ENCODE measurements at regions not wholly inside any gene's neighbourhood (a gene's known extent, or its start where the extent isn't known, plus 50 kb on each side); places are given as distances from the start of the nearest gene placed in this dataset.
A peak's percentile ranks its signal among the peaks of the same experiment; 100 is the strongest.

GRCh38 chr2:23283653-23284052 lies 101.3 kb upstream of the KLHL29 start:
- BruUV-seq (replicated peaks), result no TSS peak
- no peak overlapping the region for H3K14ac ChIP-seq (replicated peaks; ENCODE audit: low read depth, low read length)
- H2AFZ ChIP-seq (replicated peaks; ENCODE audit: low read length, poor library complexity), result no peak overlapping the region
- no peaks in the 10 kb centered on the region for H4K20me1 ChIP-seq (ENCODE audit: insufficient read depth, low read length)
- H3K9ac ChIP-seq (ENCODE audit: low read depth, low read length), result no peak overlapping the region
- peaks cover 9% of the 10 kb centered on the region for H3K4me1 ChIP-seq (ENCODE audit: control insufficient read depth, insufficient read depth, low read length)
- H4K91ac ChIP-seq (ENCODE audit: insufficient read depth, low read depth, low read length), result no peak overlapping the region
- intact Hi-C loops (cut with micrococcal nuclease) (no loop called here), dilution Hi-C loops (cut with HindIII; ENCODE audit: low sequenced_read_pairs, unreplicated experiment) (no loop called here), in situ Hi-C loops (cut with MboI; ENCODE audit: low sequenced_read_pairs) (no loop called here)
- H3K4ac ChIP-seq (ENCODE audit: low read depth, low read length), result no peak overlapping the region
- H3K56ac ChIP-seq (ENCODE audit: extremely low read depth, insufficient read depth, low read length), result no peak overlapping the region
- no peaks in the 10 kb centered on the region for H3K9me3 ChIP-seq (ENCODE audit: control insufficient read depth, insufficient read depth, low read length)
- H2AK9ac ChIP-seq (replicated peaks; ENCODE audit: low read depth, low read length, poor library complexity), result no peak overlapping the region
- H2BK15ac ChIP-seq (ENCODE audit: low read depth, low read length), result no peak overlapping the region
- H3K36me3 ChIP-seq (ENCODE audit: control insufficient read depth, insufficient read depth, low read length), result no peaks in the 10 kb centered on the region
- H2BK20ac ChIP-seq (ENCODE audit: low read depth, low read length), result no peak overlapping the region
- CTCF ChIA-PET, result no interaction called here
- no peak overlapping the region for H3K27ac ChIP-seq (ENCODE audit: insufficient read depth, low read length)
- H3K9me1 ChIP-seq (ENCODE audit: insufficient read depth, low read length), result peaks cover 7% of the 10 kb centered on the region; the same call in 1 of the 2 replicates
- H4K5ac ChIP-seq (ENCODE audit: low read depth, low read length), result no peak overlapping the region
- H3K4me3 ChIP-seq (ENCODE audit: insufficient read depth, low read depth, low read length), result no peak overlapping the region
- H4K8ac ChIP-seq (ENCODE audit: low read depth in 2 of 2, low read length in 2 of 2), result no peak overlapping the region
- no peaks in the 10 kb centered on the region for H3K79me1 ChIP-seq (ENCODE audit: low read depth in 1 of 2, low read length in 2 of 2)
- no peak overlapping the region for H3K23ac ChIP-seq (ENCODE audit: low read depth, low read length)
- POLR2A ChIA-PET (ENCODE audit: unreplicated experiment), result no interaction called here
- no CpG with 5 or more reads among the region's 3 CpGs for WGBS, 2 experiments (ENCODE audit: extremely low coverage in 2 of 2, insufficient read length in 1 of 2)
- H3K4me2 ChIP-seq (ENCODE audit: low read depth, low read length), result no peak overlapping the region
- no peak overlapping the region for H2BK120ac ChIP-seq (ENCODE audit: low read depth, low read length)
- peaks cover 2% of the 10 kb centered on the region; the same call in 1 of the 2 replicates for H3K27me3 ChIP-seq (ENCODE audit: control insufficient read depth, insufficient read depth, low read length)
- no peak overlapping the region for H2BK5ac ChIP-seq (ENCODE audit: low read depth, low read length, poor library complexity, severe bottlenecking)
- ATAC-seq (ENCODE audit: low read depth) (no peak), DNase-seq (peak; percentile 32)
- no peak for TF ChIP-seq RCOR1 (IDR thresholded peaks at IDR 0.05; ENCODE audit: insufficient replicate concordance, low read length)
- TF ChIP-seq CTCF (conservative IDR thresholded peaks at IDR 0.05; ENCODE audit: low read depth, low read length), result no peak
- TF ChIP-seq NFE2L2 (IDR thresholded peaks at IDR 0.05; ENCODE audit: low read depth, low read length), result peak; percentile 52; the same call in 1 of the 2 replicates
- no peak for TF ChIP-seq CEBPB (IDR thresholded peaks at IDR 0.05; ENCODE audit: low read depth, low read length)
- TF ChIP-seq MAFK (IDR thresholded peaks at IDR 0.05; ENCODE audit: low read depth, low read length), result peak; percentile 98
- TF ChIP-seq RAD21 (IDR thresholded peaks at IDR 0.05; ENCODE audit: low read length), result no peak
- TF ChIP-seq MAZ (IDR thresholded peaks at IDR 0.05; ENCODE audit: borderline replicate concordance, low read depth, low read length), result no peak
- TF ChIP-seq RFX5 (IDR thresholded peaks at IDR 0.05; ENCODE audit: low read depth, low read length), result no peak
- TF ChIP-seq POLR2A (IDR thresholded peaks at IDR 0.05; ENCODE audit: low read depth, low read length), result no peak
- no peak overlapping the region for H3K18ac ChIP-seq (ENCODE audit: low read depth, low read length)
- H2AK5ac ChIP-seq (ENCODE audit: low read depth, low read length), result no peak overlapping the region

Data from IMR-90 (cell line).